ENCODE measurements at regions not wholly inside any gene's neighbourhood (a gene's known extent, or its start where the extent isn't known, plus 50 kb on each side); places are given as distances from the start of the nearest gene placed in this dataset.

DNA sequence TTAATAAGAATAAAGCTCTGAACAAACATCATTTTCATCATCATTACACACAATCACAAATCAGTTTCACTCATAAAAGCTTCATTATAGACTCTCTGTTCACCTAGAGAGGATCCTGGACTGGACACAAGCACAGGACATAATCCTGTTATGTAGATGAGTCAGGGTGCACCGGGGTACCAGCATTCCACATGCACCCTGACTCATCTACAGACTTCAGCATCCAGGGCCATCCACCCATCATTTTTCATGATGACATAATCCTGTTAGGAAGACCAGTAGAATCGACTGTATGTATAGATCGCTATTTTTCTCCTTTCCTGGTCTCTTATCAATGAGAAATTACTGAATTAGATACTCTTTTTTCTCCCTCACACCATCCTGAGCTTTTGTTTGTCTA lies 73.7 kb upstream of the PIK3C3 start:
- no peaks in the 10 kb centered on the region for H3K9me3 ChIP-seq (ENCODE audit: control insufficient read depth in 2 of 3, insufficient read depth in 1 of 3, low read length in 3 of 3)
- no peak overlapping the region for H3K4me3 ChIP-seq (ENCODE audit: low read length in 3 of 3)
- TF ChIP-seq, protein P1, sequence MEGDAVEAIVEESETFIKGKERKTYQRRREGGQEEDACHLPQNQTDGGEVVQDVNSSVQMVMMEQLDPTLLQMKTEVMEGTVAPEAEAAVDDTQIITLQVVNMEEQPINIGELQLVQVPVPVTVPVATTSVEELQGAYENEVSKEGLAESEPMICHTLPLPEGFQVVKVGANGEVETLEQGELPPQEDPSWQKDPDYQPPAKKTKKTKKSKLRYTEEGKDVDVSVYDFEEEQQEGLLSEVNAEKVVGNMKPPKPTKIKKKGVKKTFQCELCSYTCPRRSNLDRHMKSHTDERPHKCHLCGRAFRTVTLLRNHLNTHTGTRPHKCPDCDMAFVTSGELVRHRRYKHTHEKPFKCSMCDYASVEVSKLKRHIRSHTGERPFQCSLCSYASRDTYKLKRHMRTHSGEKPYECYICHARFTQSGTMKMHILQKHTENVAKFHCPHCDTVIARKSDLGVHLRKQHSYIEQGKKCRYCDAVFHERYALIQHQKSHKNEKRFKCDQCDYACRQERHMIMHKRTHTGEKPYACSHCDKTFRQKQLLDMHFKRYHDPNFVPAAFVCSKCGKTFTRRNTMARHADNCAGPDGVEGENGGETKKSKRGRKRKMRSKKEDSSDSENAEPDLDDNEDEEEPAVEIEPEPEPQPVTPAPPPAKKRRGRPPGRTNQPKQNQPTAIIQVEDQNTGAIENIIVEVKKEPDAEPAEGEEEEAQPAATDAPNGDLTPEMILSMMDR (IDR thresholded peaks at IDR 0.05; ENCODE audit: borderline replicate concordance, extremely low read depth, insufficient read depth) = no peak
- H3K4me1 ChIP-seq (ENCODE audit: control insufficient read depth in 2 of 3, insufficient read depth in 2 of 3, low read depth in 1 of 3, low read length in 3 of 3) = no peaks in the 10 kb centered on the region
- H3K27me3 ChIP-seq (ENCODE audit: control insufficient read depth, insufficient read depth, low read length) = no peaks in the 10 kb centered on the region
- DNase-seq (no peak), FAIRE-seq (no peak)
- no peaks in the 10 kb centered on the region for H3K36me3 ChIP-seq (ENCODE audit: control insufficient read depth in 2 of 3, insufficient read depth in 3 of 3, low read length in 3 of 3)
- H3K27ac ChIP-seq (ENCODE audit: low read depth in 2 of 2, low read length in 2 of 2) = no peak overlapping the region
- intact Hi-C loops (cut with DNase I) = no loop called here
- no peak overlapping the region for H3K9ac ChIP-seq (ENCODE audit: low read length in 3 of 3)

- DNase-seq (no peak), FAIRE-seq (no peak)
- no peaks in the 10 kb centered on the region for H3K36me3 ChIP-seq (ENCODE audit: control insufficient read depth in 2 of 3, insufficient read depth in 3 of 3, low read length in 3 of 3)
- TF ChIP-seq, protein P1 (IDR thresholded peaks at IDR 0.05; ENCODE audit: borderline replicate concordance, extremely low read depth, insufficient read depth) = no peak
- no peak overlapping the region for H3K4me3 ChIP-seq (ENCODE audit: low read length in 3 of 3)
- no peak overlapping the region for H3K9ac ChIP-seq (ENCODE audit: low read length in 3 of 3)
- no peak overlapping the region for H3K27ac ChIP-seq (ENCODE audit: low read depth in 2 of 2, low read length in 2 of 2)
- intact Hi-C loops (cut with DNase I) = no loop called here
- H3K9me3 ChIP-seq (ENCODE audit: control insufficient read depth in 2 of 3, insufficient read depth in 1 of 3, low read length in 3 of 3) = no peaks in the 10 kb centered on the region
- no peaks in the 10 kb centered on the region for H3K4me1 ChIP-seq (ENCODE audit: control insufficient read depth in 2 of 3, insufficient read depth in 2 of 3, low read depth in 1 of 3, low read length in 3 of 3)
- no peaks in the 10 kb centered on the region for H3K27me3 ChIP-seq (ENCODE audit: control insufficient read depth, insufficient read depth, low read length)
These were observed 75.8 kb upstream of the PIK3C3 start for GRCh38 chr18:41879256-41879655.

DNA sequence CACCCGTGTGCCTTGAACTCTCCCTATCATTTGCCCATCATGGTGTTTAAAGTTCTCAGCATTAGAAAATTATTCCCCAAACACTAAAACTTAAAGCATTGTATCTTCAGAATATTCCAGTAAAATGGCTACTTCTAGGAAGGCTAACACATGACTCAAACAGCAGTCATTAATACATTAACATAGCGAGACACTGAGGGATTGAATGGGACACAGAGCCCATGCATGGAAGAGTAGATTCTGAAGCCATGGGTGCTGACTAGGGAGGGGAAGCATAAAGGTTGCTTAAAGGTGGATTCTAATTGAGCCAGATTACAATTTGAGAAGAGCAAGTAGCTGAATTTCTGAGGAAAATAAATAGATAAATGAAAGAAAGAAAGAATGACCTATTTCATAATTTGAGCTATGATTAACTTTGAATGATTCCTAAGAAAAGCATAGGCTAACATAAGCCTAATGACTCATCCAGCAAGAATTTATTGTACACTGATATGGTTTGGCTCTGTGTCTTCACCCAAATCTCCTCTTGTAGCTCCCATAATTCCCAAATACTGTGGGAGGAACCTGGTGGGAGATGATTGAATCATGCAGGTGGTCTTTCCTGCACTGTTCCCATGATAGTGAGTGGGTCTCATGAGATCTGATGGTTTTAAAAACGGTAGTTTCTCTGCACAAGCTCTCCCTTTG lies 79.8 kb upstream of the PIK3C3 start:
- Histone ChIP-seq H3K4me3 (ENCODE audit: low read length in 3 of 3) (no peak overlapping the region), H3K36me3 (ENCODE audit: control insufficient read depth in 2 of 3, insufficient read depth in 3 of 3, low read length in 3 of 3) (no peaks in the 10 kb centered on the region), H3K27ac (ENCODE audit: low read depth in 2 of 2, low read length in 2 of 2) (no peak overlapping the region), H3K27me3 (ENCODE audit: control insufficient read depth, insufficient read depth, low read length) (no peaks in the 10 kb centered on the region), H3K9ac (ENCODE audit: low read length in 3 of 3) (no peak overlapping the region), H3K9me3 (ENCODE audit: control insufficient read depth in 2 of 3, insufficient read depth in 1 of 3, low read length in 3 of 3) (no peaks in the 10 kb centered on the region), H3K4me1 (ENCODE audit: control insufficient read depth in 2 of 3, insufficient read depth in 2 of 3, low read depth in 1 of 3, low read length in 3 of 3) (peaks cover 0 to 5% (median 0%) of the 10 kb centered on the region in 3 donors)
- intact Hi-C loops (cut with DNase I) = no loop called here
- TF ChIP-seq, protein P1 (IDR thresholded peaks at IDR 0.05; ENCODE audit: borderline replicate concordance, extremely low read depth, insufficient read depth) = no peak
- FAIRE-seq (no peak), DNase-seq (no peak)

DNA sequence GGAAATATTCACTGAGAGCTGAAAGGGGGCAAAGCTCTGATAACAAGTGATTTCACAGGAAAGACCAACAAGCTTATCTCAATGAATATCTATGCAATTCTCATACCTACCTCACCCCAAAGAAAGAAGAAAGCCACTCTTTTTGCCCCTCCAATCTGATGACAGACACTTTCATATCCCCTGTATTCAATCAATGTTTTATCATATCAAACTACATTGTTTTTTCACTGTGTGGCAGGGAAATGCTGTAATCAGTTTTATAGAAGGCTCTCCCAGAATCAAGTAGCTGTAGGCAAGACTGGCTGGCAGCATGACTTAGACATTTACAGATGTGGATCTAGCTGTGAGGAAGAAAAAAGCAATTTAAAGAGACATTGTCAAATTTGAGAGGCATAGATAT lies 81.3 kb upstream of the PIK3C3 start:
- Histone ChIP-seq H3K4me3 (ENCODE audit: low read length in 3 of 3) (no peak overlapping the region), H3K4me1 (ENCODE audit: control insufficient read depth in 2 of 3, insufficient read depth in 2 of 3, low read depth in 1 of 3, low read length in 3 of 3) (peaks cover 0 to 5% (median 0%) of the 10 kb centered on the region in 3 donors), H3K27me3 (ENCODE audit: control insufficient read depth, insufficient read depth, low read length) (no peaks in the 10 kb centered on the region), H3K36me3 (ENCODE audit: control insufficient read depth in 2 of 3, insufficient read depth in 3 of 3, low read length in 3 of 3) (no peaks in the 10 kb centered on the region), H3K27ac (ENCODE audit: low read depth in 2 of 2, low read length in 2 of 2) (no peak overlapping the region), H3K9ac (ENCODE audit: low read length in 3 of 3) (no peak overlapping the region), H3K9me3 (ENCODE audit: control insufficient read depth in 2 of 3, insufficient read depth in 1 of 3, low read length in 3 of 3) (no peaks in the 10 kb centered on the region)
- no peak for FAIRE-seq
- no peak for DNase-seq
- intact Hi-C loops (cut with DNase I) = no loop called here
- TF ChIP-seq, protein P1 (IDR thresholded peaks at IDR 0.05; ENCODE audit: borderline replicate concordance, extremely low read depth, insufficient read depth) = no peak
